ENCODE measurements at regions not wholly inside any gene's neighbourhood (a gene's known extent, or its start where the extent isn't known, plus 50 kb on each side); places are given as distances from the start of the nearest gene placed in this dataset.
A peak's percentile ranks its signal among the peaks of the same experiment; 100 is the strongest.

GRCh38 chr13:44298314-44298713 lies 75.3 kb upstream of the SERP2 start:
- H3K27me3 ChIP-seq = no peaks in the 10 kb centered on the region
- H3K4me1 ChIP-seq = peaks cover 0 to 17% (median 0%) of the 10 kb centered on the region in 3 donors
- H3K36me3 ChIP-seq = no peaks in the 10 kb centered on the region
- no peak overlapping the region for H3K27ac ChIP-seq
- no peak for DNase-seq
- no peak for ATAC-seq
- no peak for TF ChIP-seq CTCF (IDR thresholded peaks at IDR 0.05)
- no peak for FAIRE-seq
- WGBS, 2 donors = 75 to 88% methylated on average over 1 of the region's 1 CpG
- H3K9me3 ChIP-seq = no peaks in the 10 kb centered on the region
- no peak overlapping the region for H3K4me3 ChIP-seq
- intact Hi-C loops (cut with DNase I) = no loop called here

GRCh38 chr13:44299152-44299943 lies 74.3 kb upstream of the SERP2 start:
- H3K4me3 ChIP-seq = no peak overlapping the region
- intact Hi-C loops (cut with DNase I) = no loop called here
- 74 to 82% methylated on average over 5 of the region's 5 CpGs for WGBS, 2 donors

GRCh38 chr13:44300895-44301638 lies 72.6 kb upstream of the SERP2 start:
- no peak for FAIRE-seq
- H3K27me3 ChIP-seq = no peaks in the 10 kb centered on the region
- H3K36me3 ChIP-seq = no peaks in the 10 kb centered on the region
- peak; percentile 92 to 95 (median 94) for ATAC-seq
- H3K9me3 ChIP-seq = no peaks in the 10 kb centered on the region
- peak in 4 of 6 donors; percentile 41 to 73 (median 58) for DNase-seq
- no peak overlapping the region for H3K4me3 ChIP-seq
- peaks cover 0 to 17% (median 0%) of the 10 kb centered on the region in 3 donors for H3K4me1 ChIP-seq
- H3K27ac ChIP-seq = peak overlapping the region in 3 of 4 donors; percentile 33 to 82 (median 72)
- intact Hi-C loops (cut with DNase I) = no loop called here
- WGBS, 2 donors = 24 to 30% methylated on average over 9 of the region's 9 CpGs
- no peak for TF ChIP-seq CTCF (IDR thresholded peaks at IDR 0.05)

More at GRCh38 chr13:44299152-44299943, 74.3 kb upstream of the SERP2 start:
- DNase-seq (no peak), FAIRE-seq (no peak), ATAC-seq (no peak)
- no peaks in the 10 kb centered on the region for H3K9me3 ChIP-seq
- H3K4me1 ChIP-seq = peaks cover 0 to 17% (median 0%) of the 10 kb centered on the region in 3 donors
- H3K36me3 ChIP-seq = no peaks in the 10 kb centered on the region
- H3K27ac ChIP-seq = no peak overlapping the region
- no peak for TF ChIP-seq CTCF (IDR thresholded peaks at IDR 0.05)
- H3K27me3 ChIP-seq = no peaks in the 10 kb centered on the region

GRCh38 chr13:44301639-44302015 lies 72.0 kb upstream of the SERP2 start:
- DNase-seq (no peak), ATAC-seq (no peak), FAIRE-seq (no peak)
- intact Hi-C loops (cut with DNase I) = no loop called here
- no peak for TF ChIP-seq CTCF (IDR thresholded peaks at IDR 0.05)
- Histone ChIP-seq H3K9me3 (no peaks in the 10 kb centered on the region), H3K4me1 (peaks cover 0 to 17% (median 0%) of the 10 kb centered on the region in 3 donors), H3K36me3 (no peaks in the 10 kb centered on the region), H3K4me3 (no peak overlapping the region), H3K27ac (peak overlapping the region in 2 of 4 donors; percentile 72 to 82), H3K27me3 (no peaks in the 10 kb centered on the region)
- 77 to 92% methylated on average over 4 of the region's 4 CpGs for WGBS, 2 donors
